Spleen (tissue), 7 donors: ENCODE measurements at regions not wholly inside any gene's neighbourhood (a gene's known extent, or its start where the extent isn't known, plus 50 kb on each side); places are given as distances from the start of the nearest gene placed in this dataset.

Source experiments
- CTCF ChIP-seq, 11 experiments: fragments of 200-600 bp in 7 of 11; fragments of 450-650 bp in 4 of 11; sonication (generic) in 4 of 11; IDR thresholded peaks in 8 of 11; conservative IDR thresholded peaks in 3 of 11; 1 replicate in 7 of 11; 2 replicates in 4 of 11; pipeline versions ENCODE4 v1.4.0 to v1.8.0; 2016 to 2021; ENCODE audit warnings: antibody characterized with exemption in 11 of 11, inconsistent platforms in 4 of 11, mild to moderate bottlenecking in 1 of 11
- POLR2A ChIP-seq, 3 donors: fragments of 450-650 bp; IDR thresholded peaks; one replicate each; pipeline ENCODE4 v1.5.1; 2017; ENCODE audit warnings: antibody characterized with exemption in 3 of 3, mild to moderate bottlenecking in 1 of 3
- POLR2AphosphoS5 ChIP-seq, 3 donors: sonication (generic); formaldehyde crosslinking; IDR thresholded peaks; one replicate each; pipeline ENCODE4 v1.5.1; 2017; ENCODE audit warnings: antibody characterized with exemption in 3 of 3
- donor health status: DM: no; HTN: no; CAD: no; lungs with moderate emphysema.
- donor health status: DM: no; HTN: no; CAD: no.
- donor health status: DM: no; HTN: no; CAD: no.

GRCh38 chr11:121807051-121807450, 309.0 kb downstream of the BLID start:
- TF ChIP-seq CTCF (IDR thresholded peaks at IDR 0.05 in 8 of 11, conservative IDR thresholded peaks at IDR 0.05 in 3 of 11), result no peak
- TF ChIP-seq POLR2A (IDR thresholded peaks at IDR 0.05), result no peak
- no peak for TF ChIP-seq POLR2AphosphoS5 (IDR thresholded peaks at IDR 0.05)
